ENCODE measurements at regions not wholly inside any gene's neighbourhood (a gene's known extent, or its start where the extent isn't known, plus 50 kb on each side); places are given as distances from the start of the nearest gene placed in this dataset.

DNA sequence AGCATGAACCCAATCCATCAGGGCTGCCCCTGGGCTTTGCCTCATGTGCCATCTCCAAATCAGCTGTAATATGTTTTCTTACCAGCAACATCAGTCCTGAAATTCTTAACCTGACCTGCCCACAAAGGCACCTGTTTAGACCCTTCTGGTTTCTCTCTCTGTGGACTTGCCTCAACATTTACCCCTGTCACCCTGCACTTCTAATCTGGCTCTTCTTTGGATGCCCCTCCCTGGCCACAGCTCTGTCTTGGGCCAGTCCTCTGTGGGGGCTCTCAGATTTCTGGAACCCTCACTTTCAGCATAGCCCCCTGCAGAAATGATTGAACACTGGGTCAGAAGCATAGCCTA lies 168.7 kb upstream of the STAC start:
- TF ChIP-seq CTCF (IDR thresholded peaks at IDR 0.05 in 8 of 11, conservative IDR thresholded peaks at IDR 0.05 in 3 of 11) (no peak), POLR2A (IDR thresholded peaks at IDR 0.05) (no peak), POLR2AphosphoS5 (IDR thresholded peaks at IDR 0.05) (no peak)
